Skeletal muscle satellite cell (primary cell): ENCODE measurements at regions not wholly inside any gene's neighbourhood (a gene's known extent, or its start where the extent isn't known, plus 50 kb on each side); places are given as distances from the start of the nearest gene placed in this dataset.
"Not testable (repeated sequence)": the region's sequence is repeated elsewhere in the genome, so short reads cannot be mapped to it uniquely, and the experiment has no call there.

Source experiments
- H3K27me3 ChIP-seq: 2 replicates; pipeline ENCODE4 v1.7.0; 2013; ENCODE audit warnings: low read length; ENCODE audit not compliant: control insufficient read depth, insufficient read depth
- H3K36me3 ChIP-seq: 2 replicates; pipeline ENCODE4 v1.7.0; 2013; ENCODE audit warnings: mild to moderate bottlenecking, control low read depth, low read length; ENCODE audit not compliant: insufficient read depth
- H3K4me1 ChIP-seq: 2 replicates; pipeline ENCODE4 v1.7.0; 2013; ENCODE audit warnings: low read length; ENCODE audit not compliant: control insufficient read depth, insufficient read depth
- H3K4me2 ChIP-seq: 2 replicates; pipeline ENCODE4 v1.7.0; 2013; ENCODE audit warnings: mild to moderate bottlenecking, low read length
- H3K4me3 ChIP-seq: 2 replicates; pipeline ENCODE4 v1.7.0; 2013; ENCODE audit warnings: low read length
- H3K9ac ChIP-seq: 2 replicates; pipeline ENCODE4 v1.7.0; 2013; ENCODE audit warnings: mild to moderate bottlenecking, low read depth, low read length, moderate library complexity
- H3K9me3 ChIP-seq: replicated peaks from 2 replicates; pipeline ENCODE4 v1.7.0; 2013; ENCODE audit warnings: mild to moderate bottlenecking, control low read depth, low read length

DNA sequence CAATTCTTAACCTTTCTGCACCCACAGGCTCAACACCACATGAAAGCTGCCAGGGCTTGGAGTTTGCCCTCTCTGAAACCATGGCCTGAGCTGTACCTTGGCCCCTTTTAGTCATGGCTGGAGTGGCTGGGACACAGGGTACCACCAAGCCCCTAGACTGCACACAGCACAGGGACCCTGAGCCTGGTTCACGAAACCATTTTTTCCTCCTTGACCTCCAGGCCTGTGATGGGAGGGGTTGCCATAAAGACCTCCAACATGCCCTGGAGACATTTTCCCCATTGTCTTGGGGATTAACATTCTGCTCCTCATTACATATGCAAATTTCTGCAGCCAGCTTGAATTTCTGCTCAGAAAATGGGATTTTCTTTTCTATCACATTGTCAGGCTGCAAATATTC, 113.4 kb downstream of the XPNPEP1 start:
- not testable (repeated sequence) for H3K9ac ChIP-seq, H3K27me3 ChIP-seq, H3K4me3 ChIP-seq, H3K9me3 ChIP-seq, H3K4me1 ChIP-seq, H3K36me3 ChIP-seq, H3K4me2 ChIP-seq

DNA sequence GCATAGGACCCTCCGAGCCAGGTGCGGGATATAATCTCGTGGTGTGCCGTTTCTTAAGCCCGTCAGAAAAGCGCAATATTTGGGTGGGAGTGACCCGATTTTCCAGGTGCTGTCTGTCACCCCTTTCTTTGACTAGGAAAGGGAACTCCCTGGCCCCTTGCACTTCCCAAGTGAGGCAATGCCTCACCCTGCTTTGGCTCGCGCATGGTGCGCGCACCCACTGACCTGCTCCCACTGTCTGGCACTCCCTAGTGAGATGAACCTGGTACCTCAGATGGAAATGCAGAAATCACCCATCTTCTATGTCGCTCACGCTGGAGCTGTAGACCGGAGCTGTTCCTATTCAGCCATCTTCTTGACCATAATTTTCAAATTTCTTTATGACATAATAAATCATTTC, 122.1 kb downstream of the XPNPEP1 start:
- H3K9me3 ChIP-seq, H3K4me3 ChIP-seq, H3K4me2 ChIP-seq, H3K36me3 ChIP-seq, H3K4me1 ChIP-seq, H3K27me3 ChIP-seq, H3K9ac ChIP-seq: not testable (repeated sequence)

DNA sequence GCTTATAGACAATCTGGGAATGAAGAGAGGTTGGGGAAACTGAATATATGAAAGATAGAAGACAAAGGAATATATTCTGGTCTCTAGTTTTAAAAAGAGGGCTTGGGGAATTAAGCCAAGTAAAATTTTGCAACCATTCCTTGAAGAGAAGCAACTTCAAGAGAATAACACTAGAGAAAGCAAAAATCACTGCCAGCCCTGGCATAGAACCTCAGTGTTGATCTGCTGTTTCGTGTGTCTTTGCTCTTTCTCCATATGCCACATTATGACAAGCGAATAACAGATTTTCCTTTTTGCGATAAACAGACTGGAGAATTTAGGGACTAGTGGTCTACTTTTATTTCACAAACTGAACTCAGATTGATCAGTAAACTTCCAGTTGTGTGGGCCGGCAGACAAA, 132.7 kb downstream of the XPNPEP1 start:
- no peaks in the 10 kb centered on the region for H3K27me3 ChIP-seq
- H3K9me3 ChIP-seq, result no peaks in the 10 kb centered on the region
- H3K9ac ChIP-seq, result no peak overlapping the region
- no peaks in the 10 kb centered on the region for H3K36me3 ChIP-seq
- no peak overlapping the region for H3K4me3 ChIP-seq
- no peak overlapping the region for H3K4me2 ChIP-seq
- no peaks in the 10 kb centered on the region for H3K4me1 ChIP-seq

DNA sequence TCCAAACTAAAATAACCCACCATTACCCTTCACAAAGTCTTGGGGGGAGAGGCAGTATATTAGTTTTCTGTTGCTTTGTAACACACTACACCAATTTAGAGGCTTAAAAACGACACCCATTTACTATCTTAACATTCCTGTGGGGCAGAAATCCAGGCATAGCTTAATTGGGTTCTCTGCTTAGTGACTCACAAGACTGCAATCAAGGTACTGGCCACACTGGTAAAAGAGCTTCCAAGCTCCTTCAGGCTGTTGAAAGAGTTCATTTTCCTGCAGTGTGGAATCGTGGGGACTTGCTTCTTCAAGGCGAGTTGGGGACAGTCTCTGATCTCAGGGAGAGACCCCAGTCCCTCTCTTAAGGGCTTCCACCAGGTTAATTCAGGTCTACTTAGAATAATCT, 139.1 kb downstream of the XPNPEP1 start:
- no peaks in the 10 kb centered on the region for H3K36me3 ChIP-seq

DNA sequence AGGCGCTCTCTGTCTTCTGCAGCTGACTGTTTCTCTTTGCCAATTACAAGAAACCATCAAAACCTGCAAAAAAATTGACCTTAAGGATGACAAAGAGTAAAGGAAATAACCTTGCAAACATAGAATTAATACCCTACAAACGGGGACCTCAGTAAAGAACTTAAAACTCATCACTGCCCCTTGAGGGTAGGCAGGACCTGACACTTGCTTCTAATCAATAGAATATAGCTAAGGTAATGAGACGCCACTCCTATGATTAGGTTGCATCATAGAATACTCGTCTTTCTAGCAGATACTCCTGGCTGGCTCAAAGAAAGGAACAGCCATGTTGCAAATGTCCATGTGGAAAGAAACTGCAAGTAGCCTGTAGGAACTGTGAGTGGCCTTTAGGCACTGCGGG, 140.0 kb downstream of the XPNPEP1 start:
- Histone ChIP-seq H3K4me2 (no peak overlapping the region), H3K36me3 (no peaks in the 10 kb centered on the region), H3K27me3 (no peaks in the 10 kb centered on the region), H3K4me3 (no peak overlapping the region), H3K9ac (no peak overlapping the region), H3K9me3 (no peaks in the 10 kb centered on the region), H3K4me1 (no peaks in the 10 kb centered on the region)

More for the DNA sequence above, 139.1 kb downstream of the XPNPEP1 start:
- Histone ChIP-seq H3K27me3 (no peaks in the 10 kb centered on the region), H3K4me2 (no peak overlapping the region), H3K9me3 (no peaks in the 10 kb centered on the region), H3K4me1 (no peaks in the 10 kb centered on the region), H3K4me3 (no peak overlapping the region), H3K9ac (no peak overlapping the region)

DNA sequence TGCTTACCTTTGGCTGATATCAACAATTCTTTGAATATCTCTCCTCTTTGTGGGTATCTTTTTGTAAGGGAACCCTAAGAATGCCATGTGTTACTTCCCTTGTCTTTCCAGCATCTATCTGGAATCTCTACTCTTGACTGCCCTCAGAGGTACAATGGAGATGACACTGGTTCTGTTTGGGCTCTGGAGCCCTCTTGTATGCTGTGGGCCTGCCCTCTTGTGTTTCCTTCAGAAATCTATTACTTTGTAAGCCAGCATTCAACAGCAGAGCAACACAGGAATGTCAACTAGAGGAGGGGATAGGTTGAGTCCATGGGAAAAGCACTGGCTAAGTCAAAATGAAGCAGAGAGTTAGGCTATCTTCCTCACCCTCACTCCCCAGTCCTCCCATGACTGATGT, 142.3 kb downstream of the XPNPEP1 start:
- Histone ChIP-seq H3K9me3 (no peaks in the 10 kb centered on the region), H3K4me1 (no peaks in the 10 kb centered on the region), H3K27me3 (no peaks in the 10 kb centered on the region), H3K36me3 (no peaks in the 10 kb centered on the region), H3K4me3 (no peak overlapping the region), H3K4me2 (no peak overlapping the region), H3K9ac (no peak overlapping the region)

DNA sequence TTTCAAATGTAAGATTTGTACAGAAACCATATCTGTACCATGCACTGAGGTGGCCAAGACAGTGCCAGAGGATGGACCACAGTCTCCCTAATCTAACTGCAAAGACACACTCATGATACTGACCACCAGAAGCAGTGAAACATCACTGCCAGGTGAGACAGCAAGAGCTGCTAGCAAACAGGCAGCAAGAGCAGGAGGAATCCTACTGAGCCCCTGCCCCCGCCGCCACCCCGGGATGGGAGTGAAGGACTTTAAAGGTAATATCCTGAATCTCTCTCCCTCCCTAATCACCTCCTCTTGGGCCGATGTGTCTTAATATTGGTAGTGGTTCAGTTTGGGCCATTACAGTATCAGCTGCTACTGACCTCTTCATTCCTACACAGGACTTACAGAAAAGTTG, 144.3 kb downstream of the XPNPEP1 start:
- Histone ChIP-seq H3K36me3 (no peaks in the 10 kb centered on the region), H3K4me3 (no peak overlapping the region), H3K9me3 (no peaks in the 10 kb centered on the region), H3K4me2 (no peak overlapping the region), H3K4me1 (no peaks in the 10 kb centered on the region), H3K9ac (no peak overlapping the region), H3K27me3 (no peaks in the 10 kb centered on the region)

DNA sequence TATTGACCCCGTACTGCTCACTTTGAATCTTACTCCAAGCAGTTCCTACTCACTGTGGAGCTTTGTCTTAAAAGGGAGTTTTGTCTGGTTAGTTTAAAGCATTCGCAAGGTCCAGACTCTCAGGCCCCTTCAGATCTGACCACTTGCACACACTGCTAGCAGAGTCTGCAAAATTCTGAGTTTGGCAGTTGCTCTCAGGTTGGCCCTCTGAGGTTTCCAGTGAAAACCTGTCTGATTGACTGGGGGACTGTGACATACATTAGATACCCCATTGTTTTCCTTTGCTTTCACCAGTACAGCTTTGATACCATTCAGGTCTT, 149.2 kb downstream of the XPNPEP1 start:
- Histone ChIP-seq H3K36me3 (no peaks in the 10 kb centered on the region), H3K4me1 (peaks cover 3% of the 10 kb centered on the region), H3K4me3 (no peak overlapping the region), H3K27me3 (no peaks in the 10 kb centered on the region), H3K9me3 (no peaks in the 10 kb centered on the region), H3K4me2 (no peak overlapping the region), H3K9ac (no peak overlapping the region)

DNA sequence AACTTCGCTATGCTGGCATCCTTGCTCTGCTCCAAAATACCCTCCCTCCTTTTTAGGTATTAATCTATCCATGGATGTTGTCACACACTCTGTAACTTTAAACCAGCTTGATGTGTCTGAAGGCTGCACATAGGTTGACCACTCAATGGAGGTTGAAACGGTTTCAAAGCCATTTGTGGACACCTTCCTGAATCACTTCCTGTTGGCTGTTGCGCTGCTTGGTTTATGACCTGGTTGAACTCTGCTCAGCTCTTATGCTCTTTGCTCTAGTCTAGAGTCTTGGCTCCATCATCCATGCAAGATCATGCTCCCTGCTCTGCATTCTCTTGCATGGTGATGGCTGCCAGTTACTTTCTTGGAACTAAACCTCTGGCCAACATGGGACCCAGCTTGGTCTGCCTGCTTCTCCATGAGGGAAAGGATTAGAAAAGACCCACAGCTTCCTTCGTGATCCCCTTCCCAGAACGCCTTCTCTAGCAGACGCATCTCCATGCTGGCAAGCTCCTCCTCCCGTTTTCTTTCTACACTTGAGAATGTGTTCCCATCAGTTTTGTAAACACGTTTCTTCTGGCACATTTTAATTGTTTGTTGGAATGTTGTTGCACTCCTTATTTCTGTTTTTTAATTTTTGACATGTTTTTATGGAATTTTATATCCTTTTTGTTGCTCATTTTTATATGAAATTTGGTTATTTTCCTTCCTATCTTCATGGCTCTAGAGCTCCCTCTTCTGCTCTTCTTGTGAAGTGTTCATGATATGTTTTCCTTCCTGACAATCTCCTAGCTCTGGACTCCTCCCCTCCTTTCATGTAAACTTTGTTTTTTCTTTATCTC, 149.8 kb downstream of the XPNPEP1 start:
- Histone ChIP-seq H3K4me1 (peaks cover 3% of the 10 kb centered on the region), H3K27me3 (no peaks in the 10 kb centered on the region), H3K36me3 (no peaks in the 10 kb centered on the region), H3K9me3 (no peaks in the 10 kb centered on the region), H3K4me3 (no peak overlapping the region), H3K9ac (no peak overlapping the region), H3K4me2 (no peak overlapping the region)

DNA sequence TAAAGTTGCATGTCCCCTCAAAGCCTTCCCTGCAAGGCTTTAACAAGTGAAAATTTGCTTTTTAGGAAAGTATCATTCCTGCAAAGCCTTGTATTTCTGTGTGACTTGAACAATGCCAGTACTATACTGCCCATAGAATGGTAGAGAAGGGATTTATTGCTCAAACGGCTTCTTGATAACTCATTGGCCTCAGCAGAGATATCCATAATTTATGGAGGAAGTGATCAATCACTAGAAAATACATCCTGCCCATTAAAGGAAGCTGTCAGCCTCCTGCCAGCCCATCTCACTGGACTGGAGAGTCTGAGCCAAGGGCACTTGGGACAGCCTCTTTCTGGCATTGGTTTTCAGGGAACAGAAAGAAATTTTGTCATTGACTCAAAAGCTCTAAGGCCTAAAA, 152.6 kb downstream of the XPNPEP1 start:
- no peaks in the 10 kb centered on the region for H3K36me3 ChIP-seq
- no peaks in the 10 kb centered on the region for H3K27me3 ChIP-seq
- H3K4me2 ChIP-seq, result no peak overlapping the region
- H3K4me1 ChIP-seq, result peaks cover 3% of the 10 kb centered on the region
- H3K9me3 ChIP-seq, result no peaks in the 10 kb centered on the region
- no peak overlapping the region for H3K4me3 ChIP-seq
- H3K9ac ChIP-seq, result no peak overlapping the region

DNA sequence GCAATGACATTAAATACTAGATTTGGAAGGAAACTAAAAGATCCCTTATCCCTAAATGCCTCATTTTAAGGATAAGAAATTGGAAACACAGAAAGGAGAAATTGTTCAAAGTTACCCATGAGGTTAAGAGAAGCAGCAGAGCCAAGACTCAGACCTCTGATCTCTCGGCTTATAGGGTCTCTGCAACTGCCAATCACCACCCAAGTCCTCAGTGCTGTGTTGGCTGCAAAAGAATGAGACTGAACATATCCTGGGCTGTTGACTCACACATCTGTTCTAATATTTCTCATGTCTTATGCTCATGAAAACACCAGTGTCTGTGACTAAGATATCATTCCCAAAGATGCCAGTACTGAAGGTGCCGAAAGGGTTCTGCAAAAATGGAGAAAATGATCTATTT, 153.3 kb downstream of the XPNPEP1 start:
- Histone ChIP-seq H3K4me1 (peaks cover 3% of the 10 kb centered on the region), H3K9me3 (no peaks in the 10 kb centered on the region)

DNA sequence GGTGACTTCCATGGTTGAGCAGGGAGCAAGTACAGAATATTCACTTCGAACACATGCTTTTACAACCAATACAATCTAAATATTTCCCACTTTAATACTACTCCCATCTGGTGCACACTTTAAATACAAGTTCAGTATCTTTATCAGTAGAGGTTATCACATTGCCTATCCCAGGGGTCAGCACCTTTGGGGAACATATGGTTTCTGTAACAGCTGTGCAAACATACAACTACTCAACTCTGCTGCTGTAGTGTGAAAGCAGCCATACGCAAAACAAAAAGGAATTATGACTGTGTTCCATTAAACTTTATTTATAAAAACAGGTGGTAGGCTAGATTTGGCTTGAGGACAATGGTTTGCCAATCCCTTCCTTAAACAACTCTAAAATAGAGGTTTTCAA, 157.5 kb downstream of the XPNPEP1 start:
- Histone ChIP-seq H3K4me3 (no peak overlapping the region), H3K9me3 (no peaks in the 10 kb centered on the region), H3K9ac (no peak overlapping the region), H3K4me2 (no peak overlapping the region), H3K27me3 (no peaks in the 10 kb centered on the region), H3K4me1 (no peaks in the 10 kb centered on the region), H3K36me3 (no peaks in the 10 kb centered on the region)

More for the DNA sequence above, 153.3 kb downstream of the XPNPEP1 start:
- Histone ChIP-seq H3K27me3 (no peaks in the 10 kb centered on the region), H3K36me3 (no peaks in the 10 kb centered on the region), H3K9ac (no peak overlapping the region), H3K4me3 (no peak overlapping the region), H3K4me2 (no peak overlapping the region)
